Spleen (tissue), 7 donors: ENCODE measurements at regions not wholly inside any gene's neighbourhood (a gene's known extent, or its start where the extent isn't known, plus 50 kb on each side); places are given as distances from the start of the nearest gene placed in this dataset.

Experiments used
- POLR2A ChIP-seq, 3 donors: fragments of 450-650 bp; IDR thresholded peaks; one replicate each; pipeline ENCODE4 v1.5.1; 2017; ENCODE audit warnings: antibody characterized with exemption in 3 of 3, mild to moderate bottlenecking in 1 of 3
- TF ChIP-seq, protein P1 (sequence below), 11 experiments: fragments of 200-600 bp in 7 of 11; fragments of 450-650 bp in 4 of 11; sonication (generic) in 4 of 11; IDR thresholded peaks in 8 of 11; conservative IDR thresholded peaks in 3 of 11; 1 replicate in 7 of 11; 2 replicates in 4 of 11; pipeline versions ENCODE4 v1.4.0 to v1.8.0; 2016 to 2021; ENCODE audit warnings: antibody characterized with exemption in 11 of 11, inconsistent platforms in 4 of 11, mild to moderate bottlenecking in 1 of 11
- donor health status: DM: no; HTN: no; CAD: no; lungs with moderate emphysema.
- donor health status: DM: no; HTN: no; CAD: no.
- donor health status: DM: no; HTN: no; CAD: no.

DNA sequence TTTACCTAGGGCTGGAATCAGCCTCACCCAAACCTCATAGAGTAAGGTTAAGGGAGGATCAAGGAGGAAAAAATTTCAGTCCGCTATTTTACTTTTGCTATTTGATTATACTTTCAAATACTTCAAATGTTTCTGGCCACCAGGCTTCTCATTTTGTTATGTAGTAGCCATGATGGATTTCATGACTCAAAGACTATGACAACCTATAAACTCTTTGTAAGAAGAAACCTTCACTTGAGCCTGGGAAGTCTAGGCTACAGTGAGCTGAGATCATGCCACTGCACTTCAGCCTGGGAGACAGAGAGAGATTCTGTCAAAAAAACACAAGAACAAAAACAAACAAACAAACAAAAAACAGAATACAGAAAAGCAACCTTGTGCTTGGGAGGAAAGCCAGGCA lies 293.6 kb upstream of the TNC start:
- TF ChIP-seq POLR2A (IDR thresholded peaks at IDR 0.05), result no peak
- TF ChIP-seq, protein P1, sequence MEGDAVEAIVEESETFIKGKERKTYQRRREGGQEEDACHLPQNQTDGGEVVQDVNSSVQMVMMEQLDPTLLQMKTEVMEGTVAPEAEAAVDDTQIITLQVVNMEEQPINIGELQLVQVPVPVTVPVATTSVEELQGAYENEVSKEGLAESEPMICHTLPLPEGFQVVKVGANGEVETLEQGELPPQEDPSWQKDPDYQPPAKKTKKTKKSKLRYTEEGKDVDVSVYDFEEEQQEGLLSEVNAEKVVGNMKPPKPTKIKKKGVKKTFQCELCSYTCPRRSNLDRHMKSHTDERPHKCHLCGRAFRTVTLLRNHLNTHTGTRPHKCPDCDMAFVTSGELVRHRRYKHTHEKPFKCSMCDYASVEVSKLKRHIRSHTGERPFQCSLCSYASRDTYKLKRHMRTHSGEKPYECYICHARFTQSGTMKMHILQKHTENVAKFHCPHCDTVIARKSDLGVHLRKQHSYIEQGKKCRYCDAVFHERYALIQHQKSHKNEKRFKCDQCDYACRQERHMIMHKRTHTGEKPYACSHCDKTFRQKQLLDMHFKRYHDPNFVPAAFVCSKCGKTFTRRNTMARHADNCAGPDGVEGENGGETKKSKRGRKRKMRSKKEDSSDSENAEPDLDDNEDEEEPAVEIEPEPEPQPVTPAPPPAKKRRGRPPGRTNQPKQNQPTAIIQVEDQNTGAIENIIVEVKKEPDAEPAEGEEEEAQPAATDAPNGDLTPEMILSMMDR (IDR thresholded peaks at IDR 0.05 in 8 of 11, conservative IDR thresholded peaks at IDR 0.05 in 3 of 11), result no peak
